ENCODE measurements at regions not wholly inside any gene's neighbourhood (a gene's known extent, or its start where the extent isn't known, plus 50 kb on each side); places are given as distances from the start of the nearest gene placed in this dataset.

- no peak for ATAC-seq
- H3K9me3 Mint-ChIP-seq, result no peaks in the 10 kb centered on the region
- ChIA-PET POLR2A (no interaction called here), CTCF (interaction anchor here (6.7 kb wide), 1 partner anchor 581 kb away, joined by 90 read pairs; no protein-coding TSS in a partner anchor)
- no peak overlapping the region for H3K4me3 Mint-ChIP-seq
- no peaks in the 10 kb centered on the region for H3K4me1 Mint-ChIP-seq (ENCODE audit: low read depth)
- no peak for DNase-seq
- H3K27me3 Mint-ChIP-seq, result no peaks in the 10 kb centered on the region
- H3K27ac Mint-ChIP-seq, result no peak overlapping the region
- intact Hi-C loops (cut with micrococcal nuclease), result no loop called here
- no peak for TF ChIP-seq CTCF (IDR thresholded peaks at IDR 0.05)
- H3K36me3 Mint-ChIP-seq (ENCODE audit: low read depth), result no peaks in the 10 kb centered on the region
These were observed 51.4 kb upstream of the IFNG-AS1 start for GRCh38 chr12:67937822-67938221.

Measured in activated CD8-positive, alpha-beta T cell treated with anti-CD3 and anti-CD28 coated beads for 36 hours (primary cell).